ENCODE measurements at regions not wholly inside any gene's neighbourhood (a gene's known extent, or its start where the extent isn't known, plus 50 kb on each side); places are given as distances from the start of the nearest gene placed in this dataset.
A peak's percentile ranks its signal among the peaks of the same experiment; 100 is the strongest.

- H3K27ac ChIP-seq (ENCODE audit: insufficient read length, low read depth, low read length) = no peak overlapping the region
- no peak overlapping the region for H3K23ac ChIP-seq (ENCODE audit: insufficient read length, low read depth, low read length)
- peaks cover 7% of the 10 kb centered on the region; the same call in 1 of the 2 replicates for H3K4me1 ChIP-seq (ENCODE audit: insufficient read depth, low read length)
- no peaks in the 10 kb centered on the region for H3K79me1 ChIP-seq (ENCODE audit: insufficient read depth, low read depth, low read length, poor library complexity, severe bottlenecking)
- WGBS (ENCODE audit: extremely low coverage, insufficient read length, low lambda C conversion rate) = no CpG with 5 or more reads among the region's 7 CpGs
- H4K20me1 ChIP-seq (ENCODE audit: control insufficient read depth, insufficient read depth, insufficient read length) = no peaks in the 10 kb centered on the region
- no peak overlapping the region for H3K14ac ChIP-seq (ENCODE audit: insufficient read depth, low read length)
- no peak overlapping the region for H3K4me2 ChIP-seq (ENCODE audit: insufficient read depth, insufficient read length, low read length)
- no peak overlapping the region for H3K56ac ChIP-seq (ENCODE audit: insufficient read length, low read depth, low read length)
- no peaks in the 10 kb centered on the region for H3K79me2 ChIP-seq (ENCODE audit: insufficient read depth, low read length)
- H4K91ac ChIP-seq (ENCODE audit: insufficient read length, low read depth, low read length) = no peak overlapping the region
- H2BK5ac ChIP-seq (ENCODE audit: insufficient read length, low read length) = no peak overlapping the region
- no peak overlapping the region for H3K18ac ChIP-seq (ENCODE audit: insufficient read length, low read depth, low read length)
- H4K5ac ChIP-seq (ENCODE audit: insufficient read length, low read depth, low read length) = no peak overlapping the region
- no peak overlapping the region for H3K4ac ChIP-seq (ENCODE audit: low read depth, low read length)
- no peak overlapping the region for H2BK12ac ChIP-seq (ENCODE audit: insufficient read length, low read depth, low read length)
- no peak for DNase-seq
- no peaks in the 10 kb centered on the region for H3K27me3 ChIP-seq (ENCODE audit: insufficient read depth, low read length)
- TF ChIP-seq CTCF (conservative IDR thresholded peaks at IDR 0.05) = no peak
- no peaks in the 10 kb centered on the region for H3K27me3 Mint-ChIP-seq (ENCODE audit: low read depth)
- H3K4me3 Mint-ChIP-seq = no peak overlapping the region
- peaks cover 24 to 27% of the 10 kb centered on the region in 2 experiments for H3K4me1 Mint-ChIP-seq
- no peaks in the 10 kb centered on the region for H3K9me3 Mint-ChIP-seq
- H2BK20ac ChIP-seq (ENCODE audit: low read depth, low read length, poor library complexity, severe bottlenecking) = no peak overlapping the region
- no peaks in the 10 kb centered on the region for H3K36me3 Mint-ChIP-seq (ENCODE audit: insufficient read depth in 1 of 3, low read depth in 3 of 3)
- H2BK120ac ChIP-seq (ENCODE audit: low read depth, low read length, poor library complexity, severe bottlenecking) = no peak overlapping the region
- peak overlapping the region in 1 of 3 experiments; percentile 72; a peak in 1 of 7 replicates for H3K27ac Mint-ChIP-seq
- no peak overlapping the region for H3K9ac ChIP-seq (ENCODE audit: extremely low read depth, insufficient read length, low read length)
- no peaks in the 10 kb centered on the region for H3K9me3 ChIP-seq (ENCODE audit: control insufficient read depth, low read depth, low read length)
- H2AK5ac ChIP-seq (ENCODE audit: insufficient read length, low read length) = no peak overlapping the region
- H2BK15ac ChIP-seq (ENCODE audit: low read depth, low read length) = no peak overlapping the region
- H4K8ac ChIP-seq (replicated peaks; ENCODE audit: insufficient read length, low read depth, low read length) = no peak overlapping the region
- peak overlapping the region; percentile 37 for H2AFZ ChIP-seq (ENCODE audit: low read length)
- H3T11ph ChIP-seq (ENCODE audit: low read length) = no peak overlapping the region
- no peaks in the 10 kb centered on the region for H3K23me2 ChIP-seq (ENCODE audit: insufficient read length, low read depth, low read length, poor library complexity, severe bottlenecking)
Measured at GRCh38 chr6:121523628-121524027, 88.2 kb downstream of the GJA1 start.

All from H9 (cell line).